A673 (cell line): ENCODE measurements at regions not wholly inside any gene's neighbourhood (a gene's known extent, or its start where the extent isn't known, plus 50 kb on each side); places are given as distances from the start of the nearest gene placed in this dataset.

Experiments used
- CTCF ChIP-seq: fragments of 300-800, 200-600 bp; sonication (generic); conservative IDR thresholded peaks from 2 replicates; pipeline ENCODE4 v1.5.1; 2017; ENCODE audit warnings: low read depth, mild to moderate bottlenecking, antibody characterized with exemption, low read length, moderate library complexity, mixed read lengths
- EZH2 ChIP-seq: fragments of 200-600 bp; sonication (generic); IDR thresholded peaks from 2 replicates; pipeline ENCODE4 v1.6.1; 2017; ENCODE audit warnings: borderline replicate concordance, low read depth, mild to moderate bottlenecking, mixed read lengths, antibody characterized with exemption, low read length; ENCODE audit not compliant: poor library complexity, severe bottlenecking

- no peak for TF ChIP-seq CTCF
- TF ChIP-seq EZH2, result no peak
These were observed 817.5 kb downstream of the CDH11 start for GRCh38 chr16:64304396-64304795.
